Breast epithelium (tissue), 3 donors: ENCODE measurements at regions not wholly inside any gene's neighbourhood (a gene's known extent, or its start where the extent isn't known, plus 50 kb on each side); places are given as distances from the start of the nearest gene placed in this dataset.
"Not testable (repeated sequence)": the region's sequence is repeated elsewhere in the genome, so short reads cannot be mapped to it uniquely, and the experiment has no call there.

Source experiments
- CTCF ChIP-seq, 3 donors: fragments of 450-650 bp; IDR thresholded peaks; one replicate each; pipeline ENCODE4 v1.5.1; 2016 to 2017; ENCODE audit warnings: antibody characterized with exemption in 3 of 3, mild to moderate bottlenecking in 3 of 3, moderate library complexity in 3 of 3
- POLR2A ChIP-seq: fragments of 450-650 bp; IDR thresholded peaks from one replicate; pipeline ENCODE4 v1.6.1; 2016; ENCODE audit warnings: antibody characterized with exemption, mild to moderate bottlenecking, moderate library complexity
- POLR2AphosphoS5 ChIP-seq, 3 donors: sonication (generic); formaldehyde crosslinking; IDR thresholded peaks; one replicate each; pipeline ENCODE4 v1.6.1; 2017; ENCODE audit warnings: antibody characterized with exemption in 3 of 3

- not testable (repeated sequence) for TF ChIP-seq POLR2A; POLR2AphosphoS5 (IDR thresholded peaks at IDR 0.05); CTCF (IDR thresholded peaks at IDR 0.05)
These were observed 199.4 kb upstream of the PODXL start for GRCh38 chr7:131755801-131756200.
